ENCODE measurements at regions not wholly inside any gene's neighbourhood (a gene's known extent, or its start where the extent isn't known, plus 50 kb on each side); places are given as distances from the start of the nearest gene placed in this dataset.
"Not testable (repeated sequence)": the region's sequence is repeated elsewhere in the genome, so short reads cannot be mapped to it uniquely, and the experiment has no call there.

DNA sequence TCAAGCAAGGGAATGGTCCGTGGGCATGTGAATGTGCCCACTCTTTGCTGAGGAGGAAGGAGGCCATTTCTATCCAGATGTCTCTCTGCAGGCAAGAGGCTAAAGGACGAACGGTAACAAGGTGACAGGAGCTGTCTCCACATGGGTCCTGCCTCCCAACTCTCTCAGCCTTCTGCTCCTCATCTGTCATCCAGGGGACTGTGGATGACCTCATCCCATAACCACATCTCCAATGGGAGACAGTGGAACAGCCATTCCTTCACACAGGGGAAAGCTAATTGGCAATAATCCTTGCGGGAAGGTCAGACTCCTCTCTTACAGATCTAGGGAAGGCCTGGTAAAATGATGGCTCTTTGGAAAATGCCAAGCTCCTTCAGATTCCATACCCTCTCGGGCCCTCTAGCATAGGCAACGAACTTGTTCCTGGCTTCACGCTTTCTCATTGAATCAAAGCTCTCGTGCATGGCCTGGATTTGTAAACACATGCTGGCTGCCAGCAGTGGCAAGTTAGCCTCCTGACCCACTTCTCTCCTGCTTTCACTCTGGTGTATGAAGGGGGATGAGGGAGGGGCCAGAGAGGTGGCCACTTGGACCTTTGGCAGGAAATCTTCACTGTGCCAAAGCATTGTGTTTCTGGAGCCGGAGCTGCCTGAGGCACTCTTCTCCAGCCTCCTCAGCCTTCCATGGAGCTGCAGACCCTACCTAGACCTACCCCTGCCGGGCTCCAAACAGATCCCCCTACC is 94.5 kb upstream of the FAM72C start:
- H3K9me3 ChIP-seq (ENCODE audit: low read length); H3K4me3 ChIP-seq (ENCODE audit: low read length); H3K4me2 ChIP-seq (ENCODE audit: low read length); H3F3A ChIP-seq (ENCODE audit: insufficient read depth, low read length, poor library complexity, severe bottlenecking); H4K20me1 ChIP-seq (ENCODE audit: insufficient read depth); H3K27ac ChIP-seq (ENCODE audit: low read length); H3K36me3 ChIP-seq (ENCODE audit: insufficient read depth, low read length); H2AFZ ChIP-seq (ENCODE audit: low read depth, low read length); H3K9ac ChIP-seq (ENCODE audit: low read length); H3K79me2 ChIP-seq (replicated peaks; ENCODE audit: insufficient read depth, low read length); H3K27me3 ChIP-seq (ENCODE audit: insufficient read depth, low read depth, low read length); H3K9me2 ChIP-seq (ENCODE audit: insufficient read depth, low read length): not testable (repeated sequence)

DNA sequence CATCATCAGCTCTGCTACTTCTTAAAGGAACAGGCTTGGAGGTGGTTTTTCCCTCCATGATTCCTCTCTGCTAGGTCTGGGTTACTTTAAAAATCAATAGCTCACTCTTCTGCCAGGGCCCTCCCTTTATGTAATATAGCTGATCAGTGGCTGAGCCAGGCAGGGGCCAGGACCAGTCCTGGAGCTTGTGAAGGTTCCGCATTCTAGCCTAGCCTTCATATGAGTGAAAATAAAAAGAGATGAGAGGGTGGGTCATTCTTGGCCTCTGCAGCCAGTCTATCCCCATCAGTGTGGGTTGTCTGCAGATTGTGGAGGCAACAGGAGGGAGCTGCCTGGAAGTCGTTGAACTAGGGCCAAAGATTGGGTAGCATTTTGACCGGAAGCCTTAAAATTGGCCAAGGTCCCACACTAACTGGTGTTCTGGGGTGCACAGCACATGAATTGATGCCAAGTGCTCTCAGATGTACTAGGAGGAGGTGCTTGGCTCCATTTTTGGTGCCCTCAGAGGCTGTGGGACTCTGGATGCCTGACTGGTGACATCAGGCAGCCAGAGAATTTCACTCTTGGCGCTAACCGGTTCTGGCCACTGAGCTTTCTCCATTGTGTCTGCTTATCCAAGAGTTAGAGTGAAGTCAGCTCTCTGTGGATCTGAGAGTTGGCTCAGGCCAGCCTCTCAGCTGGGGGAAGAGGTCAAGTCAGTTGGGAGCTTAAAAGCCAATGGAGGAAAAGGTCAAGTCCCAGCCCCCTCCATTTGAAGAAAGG is 93.7 kb upstream of the FAM72C start:
- H3K4me3 ChIP-seq (ENCODE audit: low read length); H3F3A ChIP-seq (ENCODE audit: insufficient read depth, low read length, poor library complexity, severe bottlenecking); H3K36me3 ChIP-seq (ENCODE audit: insufficient read depth, low read length); H2AFZ ChIP-seq (ENCODE audit: low read depth, low read length); H3K9me3 ChIP-seq (ENCODE audit: low read length); H4K20me1 ChIP-seq (ENCODE audit: insufficient read depth); H3K9me2 ChIP-seq (ENCODE audit: insufficient read depth, low read length); H3K9ac ChIP-seq (ENCODE audit: low read length); H3K27ac ChIP-seq (ENCODE audit: low read length); H3K4me2 ChIP-seq (ENCODE audit: low read length); H3K27me3 ChIP-seq (ENCODE audit: insufficient read depth, low read depth, low read length); H3K79me2 ChIP-seq (replicated peaks; ENCODE audit: insufficient read depth, low read length): not testable (repeated sequence)

DNA sequence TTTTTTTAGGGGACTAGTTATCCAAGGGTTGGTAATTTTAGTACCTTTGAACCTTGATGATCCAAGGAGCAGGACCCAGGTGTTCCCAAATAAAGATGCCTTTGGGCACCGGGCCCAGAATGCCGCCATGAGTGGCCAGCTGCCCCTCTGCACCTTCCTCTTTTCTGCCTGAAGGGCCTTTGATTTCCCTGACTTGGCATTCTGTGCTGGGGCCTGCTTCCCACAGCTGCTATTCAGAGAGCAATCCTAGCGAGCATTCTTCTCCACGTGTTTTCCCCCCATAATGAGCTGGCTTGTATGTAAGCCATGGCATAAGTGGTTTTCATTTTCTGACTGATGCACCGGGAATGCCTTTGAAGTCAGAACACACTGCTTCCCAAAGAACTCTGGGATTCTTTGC is 77.6 kb upstream of the FAM72C start:
- not testable (repeated sequence) for H3K36me3 ChIP-seq (ENCODE audit: insufficient read depth, low read length); H3K79me2 ChIP-seq (replicated peaks; ENCODE audit: insufficient read depth, low read length); H2AFZ ChIP-seq (ENCODE audit: low read depth, low read length); H4K20me1 ChIP-seq (ENCODE audit: insufficient read depth); H3K9me3 ChIP-seq (ENCODE audit: low read length); H3F3A ChIP-seq (ENCODE audit: insufficient read depth, low read length, poor library complexity, severe bottlenecking); H3K27me3 ChIP-seq (ENCODE audit: insufficient read depth, low read depth, low read length); H3K9me2 ChIP-seq (ENCODE audit: insufficient read depth, low read length); H3K9ac ChIP-seq (ENCODE audit: low read length); H3K4me3 ChIP-seq (ENCODE audit: low read length); H3K4me2 ChIP-seq (ENCODE audit: low read length); H3K27ac ChIP-seq (ENCODE audit: low read length)

DNA sequence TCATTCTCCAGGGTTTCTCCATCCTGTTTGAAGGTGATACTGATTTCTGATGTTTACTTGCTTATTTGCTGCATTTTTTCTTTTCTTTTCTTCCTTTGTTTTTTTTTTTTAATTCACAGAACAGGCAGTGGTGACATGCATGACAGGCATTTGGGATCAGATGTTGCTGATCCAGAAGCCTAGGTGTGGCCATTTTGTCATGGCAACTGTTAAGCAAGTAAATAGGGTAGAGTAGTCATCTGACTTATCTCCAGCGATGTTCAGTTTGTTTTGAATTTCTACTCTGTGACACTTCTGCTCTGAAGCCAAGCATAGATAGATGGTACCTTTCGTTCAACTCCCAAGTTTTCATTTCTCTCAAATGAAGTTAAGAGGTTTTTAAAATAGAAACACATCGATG is 74.9 kb upstream of the FAM72C start:
- not testable (repeated sequence) for H4K20me1 ChIP-seq (ENCODE audit: insufficient read depth); H3K9ac ChIP-seq (ENCODE audit: low read length); H3K4me2 ChIP-seq (ENCODE audit: low read length); H3K79me2 ChIP-seq (replicated peaks; ENCODE audit: insufficient read depth, low read length); H3K27me3 ChIP-seq (ENCODE audit: insufficient read depth, low read depth, low read length); H3K27ac ChIP-seq (ENCODE audit: low read length); H3K36me3 ChIP-seq (ENCODE audit: insufficient read depth, low read length); H3K9me2 ChIP-seq (ENCODE audit: insufficient read depth, low read length); H3K9me3 ChIP-seq (ENCODE audit: low read length); H3F3A ChIP-seq (ENCODE audit: insufficient read depth, low read length, poor library complexity, severe bottlenecking); H3K4me3 ChIP-seq (ENCODE audit: low read length); H2AFZ ChIP-seq (ENCODE audit: low read depth, low read length)

DNA sequence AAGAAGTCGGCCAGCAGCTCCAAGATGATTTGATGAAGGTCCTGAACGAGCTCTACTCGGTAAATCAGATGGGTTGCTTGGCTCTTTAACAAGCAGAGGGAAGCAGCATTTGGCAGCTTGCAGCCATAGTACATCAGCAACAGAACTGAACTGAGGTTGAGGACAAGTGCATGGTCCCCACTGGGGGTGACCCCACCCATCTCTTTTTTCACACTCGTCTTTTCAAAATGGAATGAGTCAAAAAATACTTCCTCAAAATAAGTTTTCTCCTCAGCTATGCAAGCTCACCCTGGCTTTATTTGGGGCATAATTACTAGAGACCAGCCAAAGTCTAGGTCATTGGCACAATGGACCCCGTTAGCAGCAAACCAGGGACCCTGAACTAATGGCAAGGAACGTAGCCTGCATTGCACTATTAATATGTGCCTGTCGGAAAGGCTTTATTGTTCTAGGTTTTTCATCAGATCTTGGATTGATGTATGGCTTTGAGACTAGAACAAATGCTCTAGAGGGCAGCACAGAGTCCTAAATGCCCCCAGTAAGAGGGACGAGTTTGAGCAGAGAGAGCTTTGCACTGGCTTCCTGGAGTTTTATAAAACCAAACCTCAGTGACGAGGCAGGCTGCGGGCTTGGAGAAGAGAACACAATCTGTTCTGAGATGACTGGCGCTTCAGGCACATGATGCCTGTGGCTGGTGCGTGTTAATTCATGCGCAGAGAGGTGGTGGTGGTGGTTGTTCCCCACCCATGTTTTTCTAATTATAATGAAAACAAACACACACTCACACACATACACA is 74.2 kb upstream of the FAM72C start:
- not testable (repeated sequence) for H3K27me3 ChIP-seq (ENCODE audit: insufficient read depth, low read depth, low read length); H3K9me3 ChIP-seq (ENCODE audit: low read length); H3K9me2 ChIP-seq (ENCODE audit: insufficient read depth, low read length); H3K79me2 ChIP-seq (replicated peaks; ENCODE audit: insufficient read depth, low read length); H3K27ac ChIP-seq (ENCODE audit: low read length); H3K4me3 ChIP-seq (ENCODE audit: low read length); H2AFZ ChIP-seq (ENCODE audit: low read depth, low read length); H3K36me3 ChIP-seq (ENCODE audit: insufficient read depth, low read length); H3K4me2 ChIP-seq (ENCODE audit: low read length); H3K9ac ChIP-seq (ENCODE audit: low read length); H4K20me1 ChIP-seq (ENCODE audit: insufficient read depth); H3F3A ChIP-seq (ENCODE audit: insufficient read depth, low read length, poor library complexity, severe bottlenecking)

DNA sequence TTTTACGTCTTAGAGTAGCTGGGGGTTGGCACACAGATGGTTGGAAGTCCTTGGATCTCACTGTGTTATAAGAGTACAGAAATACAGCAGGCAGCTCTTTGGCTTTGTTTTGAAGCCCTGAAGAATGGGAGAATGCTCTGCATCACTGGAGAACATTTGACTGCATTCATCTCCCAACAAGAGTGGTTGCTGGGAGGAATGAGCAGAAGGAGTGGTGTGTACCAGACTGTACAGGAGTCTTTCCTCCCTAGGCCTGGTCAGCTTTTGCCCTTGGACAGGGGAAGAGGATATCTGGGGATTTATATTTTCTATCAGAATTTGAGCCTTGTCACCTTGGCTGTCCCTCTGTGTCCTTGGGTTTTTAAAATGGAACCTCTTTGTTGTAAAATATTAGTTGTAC is 70.5 kb upstream of the FAM72C start:
- not testable (repeated sequence) for H4K20me1 ChIP-seq (ENCODE audit: insufficient read depth); H3K36me3 ChIP-seq (ENCODE audit: insufficient read depth, low read length); H3K9me3 ChIP-seq (ENCODE audit: low read length); H3K27me3 ChIP-seq (ENCODE audit: insufficient read depth, low read depth, low read length); H3K79me2 ChIP-seq (replicated peaks; ENCODE audit: insufficient read depth, low read length); H3K4me3 ChIP-seq (ENCODE audit: low read length); H3F3A ChIP-seq (ENCODE audit: insufficient read depth, low read length, poor library complexity, severe bottlenecking); H3K9me2 ChIP-seq (ENCODE audit: insufficient read depth, low read length); H2AFZ ChIP-seq (ENCODE audit: low read depth, low read length); H3K4me2 ChIP-seq (ENCODE audit: low read length); H3K9ac ChIP-seq (ENCODE audit: low read length); H3K27ac ChIP-seq (ENCODE audit: low read length)

DNA sequence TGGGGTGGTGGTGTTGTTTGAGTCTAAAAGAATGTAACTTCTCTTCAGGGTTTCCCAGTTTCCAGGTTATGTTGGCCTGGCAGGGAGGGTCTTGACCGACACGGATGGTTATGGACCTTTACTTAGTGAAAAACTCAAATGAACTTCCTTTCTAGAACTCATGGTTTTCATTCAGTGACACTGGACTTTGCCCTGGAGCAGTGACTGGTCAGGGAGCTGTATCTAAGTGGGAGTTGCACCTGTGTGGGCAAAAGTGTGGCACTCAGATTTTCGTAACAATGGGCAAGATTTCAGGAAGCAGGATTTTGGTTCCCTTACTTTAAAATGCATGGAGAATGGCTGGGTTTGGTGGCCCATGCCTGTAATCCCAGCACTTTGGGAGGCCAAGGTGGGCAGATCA is 68.5 kb upstream of the FAM72C start:
- H3F3A ChIP-seq (ENCODE audit: insufficient read depth, low read length, poor library complexity, severe bottlenecking); H3K27ac ChIP-seq (ENCODE audit: low read length); H3K4me3 ChIP-seq (ENCODE audit: low read length); H3K79me2 ChIP-seq (replicated peaks; ENCODE audit: insufficient read depth, low read length); H3K27me3 ChIP-seq (ENCODE audit: insufficient read depth, low read depth, low read length); H4K20me1 ChIP-seq (ENCODE audit: insufficient read depth); H3K9ac ChIP-seq (ENCODE audit: low read length); H3K9me3 ChIP-seq (ENCODE audit: low read length); H3K36me3 ChIP-seq (ENCODE audit: insufficient read depth, low read length); H3K4me2 ChIP-seq (ENCODE audit: low read length); H2AFZ ChIP-seq (ENCODE audit: low read depth, low read length); H3K9me2 ChIP-seq (ENCODE audit: insufficient read depth, low read length): not testable (repeated sequence)

Measured in neural cell (in vitro differentiated cells).